Ramos (cell line): ENCODE measurements at regions not wholly inside any gene's neighbourhood (a gene's known extent, or its start where the extent isn't known, plus 50 kb on each side); places are given as distances from the start of the nearest gene placed in this dataset.

Experiments used
- in situ Hi-C: fragments of 300-500 bp; cut with MboI; formaldehyde crosslinking; loops from one replicate; pipeline ENCODE4 v1.14.3; 2022; ENCODE audit warnings: low sequenced_read_pairs; ENCODE audit not compliant: unreplicated experiment

DNA sequence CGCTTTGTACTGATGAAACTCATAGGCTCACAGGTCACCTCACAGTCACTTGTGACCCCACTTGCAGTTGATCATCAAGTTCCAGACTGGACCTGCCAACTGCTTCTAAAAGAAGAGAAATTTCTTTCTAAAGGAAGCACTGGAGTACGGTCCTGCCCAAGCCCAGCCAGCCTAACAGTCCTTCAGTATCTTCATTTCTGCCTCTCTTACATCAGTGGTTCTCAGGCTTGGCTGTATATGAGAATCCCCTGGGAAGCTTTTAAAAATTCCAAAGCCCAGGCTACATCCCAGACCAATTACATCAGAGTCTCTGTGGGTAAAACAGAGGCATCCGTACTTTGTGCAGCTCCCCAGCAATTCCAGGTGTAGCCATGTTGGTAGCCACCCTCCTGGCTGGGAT, 282.1 kb downstream of the NFIB start:
- in situ Hi-C loops = no loop called here

DNA sequence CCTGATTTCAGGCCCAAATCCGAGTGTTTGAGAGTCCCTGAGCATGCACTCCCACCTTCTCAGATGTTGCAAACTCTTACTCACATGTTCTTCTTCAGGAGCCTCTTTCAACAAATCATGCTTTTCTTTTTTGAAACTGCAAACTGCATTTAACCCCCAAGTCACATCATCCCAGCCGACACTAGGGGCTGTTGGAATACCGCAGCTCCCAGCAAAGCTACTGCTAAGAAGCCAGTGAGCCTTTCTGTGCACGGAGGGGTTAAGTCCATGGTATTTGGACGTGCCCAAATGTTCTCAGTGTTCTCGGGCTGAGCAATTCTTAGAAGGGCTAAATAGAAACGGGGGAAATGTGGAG, 282.9 kb downstream of the NFIB start:
- in situ Hi-C loops = no loop called here

DNA sequence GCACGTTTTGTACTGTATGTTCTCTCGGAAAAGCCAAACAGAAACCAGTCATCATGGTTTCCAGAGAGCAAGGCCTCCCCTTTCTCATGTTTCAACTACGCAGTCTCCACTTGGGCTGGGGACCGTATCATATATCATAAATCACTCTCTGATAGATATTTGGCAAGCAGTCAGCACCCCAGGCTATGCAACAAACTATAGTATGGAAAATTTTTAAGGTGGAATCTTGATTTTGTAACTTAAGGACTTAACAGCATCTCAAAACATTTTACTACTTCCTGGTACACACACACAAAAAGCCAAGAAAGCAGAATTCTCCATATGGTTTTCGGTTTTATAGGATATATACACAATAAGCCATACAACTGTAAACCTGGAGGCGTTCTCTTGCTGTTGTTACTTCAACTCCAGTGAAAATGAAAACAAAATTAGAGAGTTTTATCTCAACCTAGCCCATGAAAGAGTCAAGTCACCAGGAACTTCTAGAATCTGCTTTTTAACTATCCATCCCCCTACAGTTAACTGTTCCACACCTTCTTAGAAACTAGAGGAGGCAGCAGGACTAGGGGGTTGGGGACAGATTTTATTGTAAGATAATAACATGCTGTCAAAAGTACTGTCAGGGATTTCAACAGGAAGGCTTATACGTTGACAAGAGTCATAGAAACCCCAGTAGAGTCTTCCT, 283.4 kb downstream of the NFIB start:
- in situ Hi-C loops = no loop called here

DNA sequence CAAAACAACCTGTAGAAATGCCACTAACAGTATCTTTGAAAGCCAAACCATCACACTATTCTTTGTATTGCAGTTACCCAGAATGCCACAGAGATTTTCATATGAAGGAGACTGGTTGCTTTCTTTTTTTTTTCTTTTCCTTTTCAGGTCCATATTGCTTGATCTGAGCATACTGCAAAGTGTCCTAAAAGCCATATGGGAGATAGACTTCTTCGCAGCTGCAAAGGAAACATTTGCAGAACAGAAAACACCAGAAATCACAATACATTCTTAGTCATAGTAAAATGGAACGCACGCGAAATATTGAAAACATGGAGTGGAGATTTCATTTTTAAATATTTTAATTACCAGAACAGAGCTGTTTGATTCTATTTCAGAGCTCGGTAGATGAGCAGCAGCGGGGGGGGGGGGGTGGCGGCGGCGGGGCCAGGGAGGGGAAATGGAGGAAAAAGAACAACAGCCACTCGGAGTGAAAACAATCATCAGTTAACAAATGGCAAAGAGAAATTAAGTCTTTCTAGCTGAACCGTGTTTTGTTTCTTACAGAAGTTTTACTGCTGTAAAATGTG, 284.1 kb downstream of the NFIB start:
- in situ Hi-C loops = no loop called here

DNA sequence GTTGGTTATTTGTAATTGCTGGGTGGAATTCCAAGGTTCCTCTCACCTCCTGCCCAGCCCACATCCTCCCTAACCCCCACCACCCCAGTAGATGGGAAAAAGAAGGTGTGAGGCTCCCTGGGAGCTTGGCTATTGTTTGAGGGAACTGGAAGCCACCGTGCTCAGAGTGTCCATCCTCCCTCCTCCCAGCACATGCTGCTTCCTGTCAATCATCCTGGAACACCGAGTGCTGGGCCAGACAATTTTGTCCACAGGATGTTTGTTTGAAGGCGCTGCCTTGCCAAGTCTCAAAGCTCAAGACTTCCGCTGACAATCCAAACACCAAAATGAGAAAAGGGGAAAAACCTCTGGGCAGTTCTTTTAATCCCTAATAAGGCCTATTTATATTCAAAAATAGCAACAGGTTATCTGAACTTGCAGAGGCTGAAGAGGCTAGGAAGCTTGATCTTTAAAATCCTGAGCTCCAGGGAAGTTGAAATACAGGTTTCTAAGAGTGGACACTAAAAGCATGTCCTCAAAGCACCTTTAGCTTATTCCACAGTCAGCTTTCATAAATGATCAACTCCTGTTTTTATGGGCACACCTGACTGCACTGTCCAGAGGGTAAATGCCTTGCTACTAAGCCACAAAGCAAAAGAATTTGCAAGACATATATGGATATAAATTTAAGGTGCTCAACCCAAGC, 286.7 kb downstream of the NFIB start:
- in situ Hi-C loops = no loop called here

DNA sequence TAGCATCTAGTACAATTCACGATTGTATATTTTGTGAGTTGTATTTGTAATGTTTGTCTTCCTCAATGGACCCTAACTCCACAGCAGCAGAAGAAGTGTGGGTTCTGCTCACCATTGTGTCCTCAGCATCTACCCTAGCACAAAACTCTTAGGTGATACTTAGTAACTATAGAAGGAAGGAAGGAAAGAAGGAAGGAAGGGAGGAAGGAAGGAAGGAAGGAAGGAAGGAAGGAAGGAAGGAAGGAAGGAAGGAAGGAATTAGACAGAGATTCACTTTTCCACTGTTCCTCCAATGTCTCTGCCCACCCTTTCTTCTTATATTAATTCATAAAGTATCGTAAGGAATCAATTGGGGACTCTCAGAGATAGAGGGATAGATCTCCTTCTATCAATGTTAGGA, 288.2 kb downstream of the NFIB start:
- in situ Hi-C loops = no loop called here

DNA sequence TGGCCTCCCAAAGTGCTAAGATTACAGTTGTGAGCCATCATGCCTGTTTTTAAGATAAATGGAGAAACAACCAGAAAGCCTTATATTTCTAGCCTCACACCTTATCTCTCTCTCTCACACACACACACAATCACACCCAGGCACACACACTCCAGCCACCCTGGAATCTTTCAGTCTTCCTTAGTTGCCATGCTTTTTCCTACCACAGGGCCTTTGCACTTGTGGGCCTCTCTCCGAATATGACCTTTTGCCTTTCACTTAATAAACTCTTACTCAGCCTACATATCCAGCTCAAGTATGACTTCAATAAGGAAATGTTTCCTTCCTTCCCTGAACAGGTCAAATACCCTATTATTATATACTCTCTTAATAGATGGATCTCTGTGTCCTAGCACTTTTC, 290.7 kb downstream of the NFIB start:
- in situ Hi-C loops = no loop called here

DNA sequence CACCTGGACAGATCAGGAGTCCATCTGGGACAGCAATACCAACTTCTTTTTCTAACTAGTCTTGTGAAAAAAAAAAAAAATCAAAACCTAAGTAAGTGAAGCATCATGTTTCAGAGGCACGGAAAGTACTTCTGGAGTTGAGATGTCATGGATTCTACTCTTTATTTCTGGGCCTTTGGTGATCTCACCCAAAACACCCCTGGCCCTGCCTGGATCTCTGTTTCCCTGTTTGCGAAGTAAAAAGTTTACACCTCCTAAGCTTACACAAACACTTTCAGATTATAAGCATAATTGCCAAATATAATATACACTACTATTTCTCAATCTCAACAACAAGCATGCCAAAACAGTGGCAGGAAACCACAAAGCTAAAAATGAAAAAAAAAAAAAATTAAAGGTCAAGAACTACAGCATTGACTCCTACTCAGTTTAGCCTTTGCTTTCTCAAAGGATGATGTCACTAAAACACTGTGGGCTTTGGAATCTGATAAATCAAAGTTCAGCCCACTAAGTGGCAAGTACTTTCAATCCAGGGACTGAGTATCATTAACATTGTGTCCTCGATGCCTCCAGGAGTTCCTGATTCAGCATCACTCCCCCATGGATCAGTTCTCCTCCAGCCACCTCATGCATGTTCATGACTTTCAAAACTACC, 291.9 kb downstream of the NFIB start:
- in situ Hi-C loops = no loop called here

DNA sequence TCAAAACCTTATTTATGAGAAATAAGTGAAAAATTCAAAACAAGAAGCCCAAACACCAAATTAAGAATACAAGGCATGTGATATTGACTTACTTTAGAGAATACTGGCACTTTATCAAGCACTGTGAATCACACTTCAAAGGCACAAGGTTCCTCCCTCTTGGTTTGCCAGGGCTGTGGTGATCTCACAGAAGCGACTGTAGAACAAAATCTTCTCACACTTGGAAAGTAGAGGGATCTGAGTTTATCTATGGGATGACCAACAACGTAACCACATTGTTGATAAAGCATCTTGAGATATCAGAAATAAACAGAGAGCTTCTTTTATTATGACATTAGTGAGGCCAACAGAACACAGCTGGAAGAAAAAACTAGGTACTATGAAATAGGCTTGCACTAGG, 295.9 kb downstream of the NFIB start:
- in situ Hi-C loops = no loop called here

DNA sequence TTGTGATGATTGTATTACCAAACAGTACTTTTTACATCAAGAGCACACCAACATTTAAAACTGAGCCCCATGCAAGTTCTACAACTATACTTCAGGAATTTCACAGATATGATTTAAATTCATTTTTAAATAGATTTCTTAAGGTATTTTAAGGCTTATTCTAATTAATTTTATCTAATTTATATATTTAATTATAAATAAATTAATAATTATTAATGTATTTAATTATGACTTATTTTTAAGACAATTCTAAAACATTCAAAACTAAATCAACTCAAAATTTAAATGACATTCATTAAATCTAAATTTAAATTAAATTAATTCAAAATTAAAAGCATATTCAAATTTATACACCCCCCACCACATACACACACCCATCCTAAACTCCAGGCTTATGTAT, 299.2 kb downstream of the NFIB start:
- in situ Hi-C loops = no loop called here

DNA sequence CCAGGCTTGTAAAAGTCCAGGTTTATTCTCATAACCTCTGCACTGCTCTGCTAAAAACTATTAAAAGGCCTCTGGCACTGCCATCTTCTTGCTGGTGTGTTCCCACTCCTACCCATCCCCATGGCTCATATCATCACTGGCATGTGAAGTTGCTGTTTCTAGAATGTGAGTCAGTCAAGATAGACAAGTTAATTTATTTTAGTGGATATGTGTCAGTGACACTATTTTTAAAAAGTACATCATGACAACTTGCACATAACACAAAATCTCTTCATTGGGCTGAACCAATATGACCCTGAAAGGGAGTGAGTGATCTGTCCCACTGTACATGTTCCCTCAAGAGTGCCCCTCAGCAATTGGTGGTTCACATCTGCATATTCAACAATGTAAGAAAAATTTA, 299.7 kb downstream of the NFIB start:
- in situ Hi-C loops = no loop called here

DNA sequence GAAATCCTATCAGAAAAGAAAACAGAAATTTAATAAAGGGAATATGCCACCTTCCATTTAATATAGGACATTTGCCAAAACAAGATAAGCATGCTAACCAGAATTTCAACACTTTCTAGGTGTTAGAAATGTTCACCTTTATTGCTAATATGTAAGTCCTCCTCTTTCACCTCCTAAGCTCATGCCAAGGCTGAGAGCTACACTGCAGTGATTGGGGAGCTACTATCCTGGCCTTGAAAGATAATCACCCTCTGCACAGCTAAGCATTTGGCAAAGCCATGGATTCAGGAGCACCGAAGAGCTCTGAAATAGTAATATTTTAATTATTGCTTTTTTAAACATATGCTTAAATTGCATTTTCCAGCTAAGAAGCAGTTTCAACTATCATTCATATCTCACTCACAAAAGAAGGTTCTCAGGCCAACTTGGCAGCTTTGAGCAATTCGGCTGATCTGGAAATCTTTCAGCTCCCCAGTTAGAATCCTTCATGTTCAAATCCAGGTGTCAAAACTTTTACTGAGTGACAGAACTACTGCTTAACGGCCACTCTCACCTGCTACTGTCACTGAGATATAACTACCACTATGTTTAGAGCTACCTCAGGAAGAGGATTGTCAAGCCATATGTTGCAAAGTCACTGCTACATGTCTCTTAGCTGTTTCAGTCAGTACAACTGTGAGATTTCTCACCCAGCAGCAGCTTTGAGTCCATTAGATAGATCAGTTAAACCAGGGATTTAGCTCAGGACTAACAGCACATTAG, 302.0 kb downstream of the NFIB start:
- in situ Hi-C loops = no loop called here

DNA sequence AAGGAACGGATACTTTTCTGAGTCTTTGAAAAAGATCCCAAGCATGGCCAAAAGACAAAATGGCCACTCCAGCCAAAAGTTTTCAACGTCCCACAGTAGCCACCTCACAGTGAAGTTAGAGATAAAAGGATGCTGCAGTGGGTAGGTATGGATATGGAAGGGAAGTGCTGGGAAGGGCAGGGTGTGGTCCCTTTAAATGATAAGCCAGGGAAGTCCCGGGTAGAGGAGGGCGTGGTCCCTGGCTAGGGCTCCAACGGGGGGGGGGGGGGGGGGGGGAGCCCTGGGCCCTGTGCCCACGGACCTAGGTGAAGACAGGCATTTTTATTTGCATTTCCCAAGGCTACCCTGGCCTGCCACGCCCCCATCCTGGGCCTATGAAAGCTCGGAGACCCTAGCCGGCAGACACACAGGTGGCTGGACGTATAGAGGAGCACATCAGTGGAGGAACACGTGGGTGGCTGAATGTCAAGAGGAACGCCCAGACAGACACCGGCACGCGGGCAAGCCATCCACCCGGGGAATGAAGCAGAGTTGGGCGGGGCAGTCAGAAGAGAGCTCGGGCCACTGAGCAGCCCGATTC, 306.7 kb downstream of the NFIB start:
- in situ Hi-C loops = no loop called here

DNA sequence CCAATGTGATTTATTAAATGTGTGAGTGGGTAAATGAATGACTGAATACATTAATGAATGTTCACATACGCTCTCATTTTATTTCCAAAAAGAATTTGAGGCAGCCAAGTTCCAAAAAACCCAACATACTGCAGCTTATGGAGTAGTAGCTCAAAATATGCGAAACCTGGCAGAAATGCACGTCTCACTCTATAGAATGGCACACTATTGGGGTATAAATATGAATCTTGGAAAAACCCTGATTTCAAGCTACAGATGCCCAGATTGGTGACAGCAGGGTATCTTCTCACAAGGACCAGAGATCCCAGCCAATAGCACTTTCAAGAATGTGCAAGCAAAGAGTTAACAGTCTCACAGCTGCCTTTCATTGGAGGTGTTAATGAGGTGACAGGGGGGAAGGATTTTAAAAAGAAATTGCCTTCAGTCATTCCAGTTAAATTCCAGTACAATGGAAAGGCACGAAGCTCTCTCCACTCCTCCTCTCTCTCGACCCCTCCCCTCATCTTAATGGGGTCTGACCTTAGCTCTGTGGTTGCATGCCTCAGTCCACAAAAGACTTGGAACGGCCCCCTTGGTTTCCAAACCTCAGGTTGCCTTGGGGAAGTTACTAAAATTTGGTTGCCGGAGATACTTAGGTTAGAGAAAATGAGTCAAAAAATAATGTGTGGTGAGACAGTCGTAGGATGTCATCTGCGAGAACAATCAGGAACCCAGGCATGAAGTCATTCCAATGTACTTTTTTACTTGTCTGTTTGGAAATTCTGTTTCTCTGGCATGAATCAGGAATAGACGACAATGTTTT, 307.4 kb downstream of the NFIB start:
- in situ Hi-C loops = no loop called here

DNA sequence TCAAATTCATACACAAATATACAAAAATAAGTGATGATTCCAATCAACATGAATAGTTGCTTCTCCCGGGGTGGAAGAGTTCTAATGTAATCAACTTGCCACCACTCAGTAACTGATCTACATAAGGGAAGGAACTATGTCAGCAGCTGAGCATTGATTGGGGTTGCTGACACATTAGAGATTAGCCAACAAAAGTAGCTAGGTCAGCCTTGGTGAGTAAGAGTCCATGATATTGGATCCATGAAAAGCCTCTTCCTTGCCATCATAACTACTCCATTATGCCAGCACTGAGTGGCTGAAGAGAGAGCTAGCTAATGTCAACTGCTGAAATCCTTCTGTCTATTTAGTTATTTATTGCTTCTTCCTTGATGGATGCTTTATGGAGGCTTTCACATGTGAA, 309.8 kb downstream of the NFIB start:
- in situ Hi-C loops = no loop called here

DNA sequence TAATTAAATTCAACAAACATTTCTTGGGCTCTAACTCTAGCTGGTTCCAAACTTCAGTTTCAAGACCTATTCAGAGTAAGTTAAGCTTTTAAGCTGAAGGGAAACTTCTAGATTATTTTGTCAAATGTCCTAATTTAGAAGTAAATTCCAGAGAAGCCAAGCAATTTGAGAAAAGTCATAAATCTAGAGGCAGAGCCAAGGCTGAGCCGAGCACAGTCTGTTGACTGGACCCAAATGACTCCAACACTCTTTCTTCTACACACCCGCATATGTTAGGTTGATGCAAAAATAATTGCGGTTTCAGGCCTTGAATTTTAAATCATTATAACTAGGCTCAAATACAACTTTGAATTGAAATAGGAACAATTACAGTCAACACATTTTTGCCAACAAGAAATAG, 319.7 kb downstream of the NFIB start:
- in situ Hi-C loops = no loop called here

DNA sequence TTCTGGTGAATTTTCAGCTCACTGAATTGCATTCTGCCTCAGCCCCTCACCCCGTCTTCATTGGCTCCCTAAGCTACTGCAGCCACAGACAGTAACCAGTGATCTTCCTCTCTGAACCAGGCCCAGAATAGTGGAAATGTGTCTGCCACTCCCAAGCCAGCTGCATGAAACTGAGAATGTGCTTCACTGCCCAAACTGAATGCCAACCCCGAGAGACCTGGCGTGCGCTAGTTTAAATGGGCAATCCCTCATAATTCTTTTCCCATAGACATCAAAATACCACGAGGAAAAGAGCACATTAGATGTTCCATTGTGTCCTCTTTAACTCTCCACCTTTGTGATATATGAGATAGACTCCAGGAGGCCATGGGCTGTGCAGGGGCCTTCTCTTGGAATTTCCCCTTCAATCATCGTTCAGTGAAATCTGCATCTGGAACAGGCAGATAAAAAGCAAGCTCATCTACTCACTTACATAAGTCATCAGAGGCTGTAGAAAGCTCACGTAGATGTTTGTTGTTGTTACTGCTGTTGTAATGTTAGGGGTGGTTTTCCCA, 320.2 kb downstream of the NFIB start:
- in situ Hi-C loops = no loop called here

DNA sequence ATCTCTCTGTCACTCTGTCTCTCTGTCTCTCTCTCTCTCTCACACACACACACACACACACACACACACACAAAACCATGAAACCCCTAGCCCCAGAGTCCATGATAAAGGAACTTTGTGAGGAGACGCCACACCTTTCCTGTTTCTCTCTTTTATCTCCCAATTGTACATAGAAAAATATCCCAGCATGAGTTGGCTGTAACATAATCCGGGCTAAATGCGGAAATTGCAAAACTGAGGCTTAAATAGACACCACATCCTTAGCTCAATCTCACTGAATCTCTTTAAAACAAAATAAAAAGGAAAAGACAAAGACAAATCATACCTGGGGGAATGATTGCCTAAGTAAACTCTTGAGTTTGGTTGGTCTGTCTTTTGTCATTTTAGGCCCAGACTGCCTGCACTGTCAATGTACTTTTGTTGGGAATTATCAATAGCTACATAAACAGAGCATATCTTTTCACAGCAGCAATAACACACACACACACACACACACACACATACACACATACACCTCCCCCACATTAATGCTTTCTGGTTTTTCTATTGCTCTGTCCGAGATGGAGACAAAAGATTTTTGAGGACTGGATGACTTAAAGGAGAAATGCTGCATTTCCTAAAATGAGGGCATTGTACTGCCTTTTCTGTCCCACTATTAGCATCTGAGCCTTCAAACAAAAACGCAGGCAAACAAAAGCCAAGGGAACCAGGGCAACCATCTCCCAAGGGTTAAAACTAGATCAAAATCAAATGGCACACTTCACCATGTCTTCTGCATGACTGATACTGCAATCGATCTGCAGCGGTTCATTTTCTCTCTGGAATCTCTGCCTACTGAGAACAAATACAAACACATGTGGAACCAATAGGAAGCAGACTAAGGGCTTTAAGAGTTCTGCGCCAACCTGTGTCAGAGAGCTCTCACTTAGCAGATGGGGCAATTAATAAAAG, 321.5 kb downstream of the NFIB start:
- in situ Hi-C loops = no loop called here
